Activated CD4-positive, CD25-positive, alpha-beta regulatory T cell treated with anti-CD3 and anti-CD28 coated beads, Interleukin-2, amount 50 U/mL, for 24 hours (primary cell): ENCODE measurements at regions not wholly inside any gene's neighbourhood (a gene's known extent, or its start where the extent isn't known, plus 50 kb on each side); places are given as distances from the start of the nearest gene placed in this dataset.

Experiments used
- ATAC-seq, 2 donors: fragments of 150-1000 bp; cut with Tn5 transposase; one replicate each; pipeline ENCODE4 v1.10.0; 2021; ENCODE audit warnings: mild to moderate bottlenecking in 1 of 2, moderate library complexity in 1 of 2

DNA sequence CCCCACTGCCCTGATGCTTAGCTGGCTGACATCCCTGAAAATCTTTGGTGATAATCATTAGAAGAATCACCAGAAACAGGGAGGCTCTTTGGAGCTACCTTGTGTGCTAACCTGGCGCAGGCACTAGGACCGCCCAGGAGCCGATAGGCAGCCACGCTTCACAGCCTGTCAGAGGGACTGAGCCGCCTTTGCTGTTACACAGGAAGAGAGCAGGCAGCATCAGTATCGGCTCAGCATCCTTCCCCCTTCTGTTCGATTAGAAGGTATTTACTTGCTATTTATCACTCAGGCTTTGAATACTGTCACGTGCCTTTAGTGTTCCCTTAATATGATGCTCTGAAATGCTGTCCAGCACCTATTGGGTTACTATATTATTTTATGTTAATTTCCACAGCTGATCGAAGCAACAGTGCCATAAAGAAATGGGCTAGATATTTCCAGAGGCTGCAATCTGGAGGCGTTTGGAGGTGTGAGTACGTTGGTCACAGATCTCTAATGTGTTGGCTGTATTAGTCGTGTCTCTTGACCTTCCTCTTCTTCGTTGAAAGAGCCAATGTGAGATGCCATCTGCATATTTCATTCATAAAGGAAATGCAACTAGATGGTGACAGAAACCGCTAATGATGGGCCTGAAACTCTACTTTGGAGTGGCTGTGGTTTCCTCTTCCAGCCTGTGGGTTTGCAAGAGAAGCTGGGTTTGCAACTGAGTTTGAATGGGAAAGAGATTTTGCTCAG lies 110.4 kb upstream of the RAB27B start:
- ATAC-seq = peak; percentile 56

DNA sequence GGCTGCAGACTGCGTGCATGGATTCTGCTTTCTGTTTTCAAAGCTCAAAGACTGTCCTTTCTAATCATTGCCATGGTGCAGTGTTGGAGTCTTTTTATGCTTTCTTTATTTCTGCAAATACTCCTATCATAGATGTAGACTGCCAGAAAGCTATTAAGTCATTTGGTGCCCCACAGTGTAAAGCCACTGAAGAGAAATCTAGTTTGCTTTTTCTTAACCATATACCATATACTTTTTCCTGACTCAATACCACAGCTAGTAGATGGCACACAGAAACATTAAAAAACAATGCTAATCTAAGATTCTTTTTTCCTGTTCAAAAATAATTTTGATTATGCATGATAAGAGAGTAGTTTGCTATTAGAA lies 109.9 kb upstream of the RAB27B start:
- no peak for ATAC-seq

DNA sequence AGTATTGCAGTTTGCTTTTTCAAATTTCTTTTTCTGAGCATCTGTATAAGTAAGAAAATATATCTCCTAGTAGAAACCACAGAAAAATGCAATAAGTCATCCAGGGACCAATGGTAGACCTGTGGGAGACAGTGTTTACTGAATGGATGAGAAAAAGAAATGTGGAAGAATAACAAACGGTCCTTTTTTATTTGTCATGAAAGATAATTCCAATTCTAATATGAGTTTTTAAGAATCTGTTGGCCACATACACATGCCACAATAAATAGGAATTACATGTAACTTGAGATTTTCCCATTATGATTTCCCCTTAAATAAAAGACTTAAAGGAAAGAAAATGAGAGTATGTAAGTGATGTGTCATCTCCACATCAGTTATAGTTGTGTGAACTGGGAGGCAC lies 107.7 kb upstream of the RAB27B start:
- no peak for ATAC-seq

DNA sequence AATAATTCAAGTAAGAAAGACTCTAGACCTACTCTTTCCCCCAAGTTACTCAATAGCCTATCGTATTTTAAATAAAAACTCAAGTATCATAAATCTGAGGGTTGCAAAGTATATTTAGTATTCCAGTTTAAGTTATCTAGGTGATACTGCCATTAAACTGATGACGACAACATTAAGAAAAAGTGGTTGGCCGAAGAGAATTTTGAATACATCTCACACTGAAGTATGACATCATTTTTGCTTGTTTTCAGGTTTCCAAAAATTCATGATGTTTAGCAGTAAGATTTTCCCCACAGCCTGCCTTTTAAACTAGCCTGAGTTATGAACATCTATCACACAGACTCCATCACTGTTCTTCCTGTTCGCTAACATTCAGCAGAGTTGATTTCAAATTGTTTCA lies 102.1 kb upstream of the RAB27B start:
- no peak for ATAC-seq

DNA sequence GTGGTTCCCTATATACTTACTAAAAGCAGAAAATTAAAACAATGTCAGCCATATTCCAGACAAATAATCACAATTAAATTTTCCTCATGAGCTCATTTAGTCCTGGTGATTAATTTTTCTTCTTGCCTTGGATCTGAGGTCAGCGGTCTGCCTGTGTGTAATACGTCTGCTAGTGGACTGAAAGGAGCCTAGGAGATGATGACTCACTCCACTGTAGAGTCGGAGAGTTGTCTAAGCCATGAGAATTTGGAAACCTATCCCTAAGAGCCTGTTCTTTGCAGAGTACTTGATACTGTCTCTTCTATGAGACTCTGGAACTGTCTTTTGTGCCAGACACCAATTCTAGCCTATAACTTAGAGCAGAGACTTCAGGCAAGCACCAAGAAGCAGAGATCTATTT lies 94.2 kb upstream of the RAB27B start:
- ATAC-seq = no peak

DNA sequence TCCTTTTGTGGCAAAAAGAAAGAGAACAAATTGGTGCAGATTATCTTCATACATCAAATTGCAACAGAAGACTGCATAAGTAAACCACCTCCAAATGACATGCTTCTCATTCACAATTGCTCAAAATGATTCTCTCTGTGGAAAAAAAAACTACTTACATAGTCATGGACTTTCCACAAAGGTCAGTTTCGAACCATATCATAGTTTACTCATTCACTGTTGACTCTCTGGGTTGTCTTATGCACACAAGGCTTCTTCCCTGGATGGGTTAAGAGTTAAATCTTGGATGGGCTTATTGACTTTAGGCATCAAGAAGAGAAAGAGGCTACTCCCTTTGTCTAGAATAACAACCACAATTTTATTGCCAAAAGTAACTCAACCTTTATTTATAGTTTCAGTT lies 91.3 kb upstream of the RAB27B start:
- ATAC-seq = no peak

DNA sequence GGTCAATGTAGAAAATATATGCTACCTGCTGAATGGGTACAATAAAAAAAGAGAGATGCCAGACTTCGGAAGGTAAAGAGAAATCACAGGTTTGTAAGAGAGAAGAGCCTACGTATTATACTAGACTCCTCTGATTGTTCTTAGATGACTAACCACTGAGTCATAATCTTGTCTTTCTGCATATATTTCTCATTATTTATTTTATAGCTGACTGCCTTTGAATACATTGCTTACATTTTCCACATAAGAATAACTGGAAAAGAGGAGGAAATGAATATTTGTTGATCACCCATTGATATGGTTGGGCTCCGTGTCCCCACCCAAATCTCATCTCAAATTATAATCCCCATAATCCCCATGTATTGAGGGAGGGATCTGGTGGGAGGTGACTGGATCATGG lies 90.3 kb upstream of the RAB27B start:
- no peak for ATAC-seq

DNA sequence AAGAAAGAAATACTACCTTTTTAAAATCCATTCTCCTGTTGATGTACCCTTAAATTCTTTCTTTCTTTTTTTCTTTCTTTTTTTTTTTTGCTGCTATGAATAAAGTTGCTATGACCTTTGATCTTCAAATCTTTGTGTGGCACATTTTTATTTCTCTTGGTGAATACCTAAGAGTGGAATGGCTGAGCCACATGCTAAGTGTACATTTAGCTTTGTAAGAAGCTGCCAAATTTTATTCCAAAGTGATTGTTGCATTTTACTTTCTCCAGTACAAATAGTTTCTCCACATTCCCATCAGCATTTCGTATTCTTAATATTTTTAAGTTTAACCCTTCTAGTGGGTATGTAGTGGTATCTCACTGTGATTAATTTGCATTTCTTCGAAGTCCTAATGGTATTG lies 88.8 kb upstream of the RAB27B start:
- no peak for ATAC-seq

DNA sequence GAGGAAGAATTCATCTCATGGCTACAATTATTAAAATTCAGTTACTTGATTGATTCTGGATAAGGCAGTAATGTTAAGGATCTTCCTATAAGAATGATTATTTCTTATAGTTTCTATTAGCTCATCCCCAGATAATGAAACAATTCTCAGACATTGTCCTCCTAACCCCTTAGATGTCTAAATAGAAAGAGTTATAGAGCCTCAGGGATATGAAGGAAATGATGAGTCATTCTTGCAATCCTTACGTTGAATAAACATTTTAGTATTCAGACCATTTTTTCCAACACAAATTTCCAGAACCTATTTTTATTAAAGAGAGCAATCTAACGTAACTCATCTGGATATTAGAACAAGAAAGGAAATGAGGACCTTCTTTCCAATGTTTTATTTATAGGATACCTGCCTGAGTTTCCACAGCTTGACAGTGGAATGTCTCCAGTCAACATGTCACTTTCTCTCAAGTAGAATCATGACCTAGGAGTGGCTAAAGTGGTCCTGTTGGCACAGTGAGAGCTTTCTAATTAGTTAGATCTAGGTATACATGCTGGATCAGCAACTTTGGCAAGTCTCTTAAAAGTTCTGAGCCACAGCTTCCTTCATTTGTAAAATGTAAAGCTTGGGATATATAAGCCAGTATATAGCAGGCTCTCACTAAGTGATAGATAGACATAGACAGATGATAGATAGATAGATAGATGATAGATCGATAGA lies 88.0 kb upstream of the RAB27B start:
- ATAC-seq = no peak

DNA sequence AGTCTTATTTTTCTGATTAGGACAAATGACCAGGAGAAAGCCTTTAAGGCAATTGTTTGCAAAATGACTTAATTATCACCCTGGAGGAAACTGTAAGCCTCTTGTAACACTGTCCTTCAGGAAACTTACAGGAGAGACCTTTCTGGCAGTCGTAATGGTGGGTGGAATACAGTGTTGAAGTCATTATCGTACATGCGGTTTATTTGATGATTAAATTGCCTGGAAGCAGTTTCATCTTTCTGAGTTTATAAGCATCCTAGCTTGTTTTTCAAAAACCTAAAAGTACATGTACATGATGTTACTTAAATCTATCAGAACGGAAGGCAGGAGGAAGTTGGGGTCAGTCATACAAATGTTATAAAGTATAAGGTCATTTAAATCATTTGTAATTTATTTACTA lies 86.2 kb upstream of the RAB27B start:
- no peak for ATAC-seq

DNA sequence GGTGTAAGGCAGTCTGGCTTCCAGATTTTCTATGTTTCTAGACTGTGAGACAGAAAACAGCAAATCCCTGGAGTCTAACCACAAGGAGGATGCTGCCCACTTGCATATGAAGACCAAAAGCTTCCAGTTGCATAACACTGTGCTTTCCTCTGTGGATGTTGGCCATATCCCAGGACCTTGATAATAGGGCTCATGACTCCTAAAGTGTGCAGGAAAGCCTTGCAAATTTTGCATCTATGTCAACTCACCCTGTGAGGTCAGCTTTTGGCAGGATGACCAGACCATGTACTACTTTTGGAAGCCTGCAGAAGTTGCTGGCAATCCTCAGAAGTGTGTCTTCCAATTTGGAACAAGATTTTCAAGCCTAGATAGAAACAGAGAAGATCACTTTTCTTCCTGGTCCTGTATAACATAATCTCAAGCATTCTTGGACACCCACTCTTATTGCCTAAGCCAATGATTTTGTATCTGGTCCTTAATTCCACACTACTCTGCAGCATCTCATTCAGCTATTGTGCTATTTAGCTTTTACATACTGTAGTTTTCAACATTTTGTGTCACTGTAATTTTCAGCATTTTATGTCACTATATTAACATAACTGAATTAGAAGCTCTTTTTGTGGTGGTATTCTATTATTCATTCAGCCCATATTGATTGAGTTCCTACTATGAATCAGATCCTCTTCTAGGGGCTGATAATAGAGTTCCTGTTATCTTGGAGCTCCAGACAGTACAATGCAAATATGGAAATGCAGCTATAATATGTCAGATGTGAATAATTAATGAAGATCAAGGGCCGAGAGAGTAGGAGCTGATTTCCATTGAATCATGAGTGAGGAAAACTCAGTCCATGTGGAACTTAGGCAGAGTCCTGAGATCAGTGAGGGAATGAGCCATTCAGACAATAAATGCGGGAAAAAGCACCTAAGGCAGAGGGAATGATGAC lies 85.3 kb upstream of the RAB27B start:
- no peak for ATAC-seq

DNA sequence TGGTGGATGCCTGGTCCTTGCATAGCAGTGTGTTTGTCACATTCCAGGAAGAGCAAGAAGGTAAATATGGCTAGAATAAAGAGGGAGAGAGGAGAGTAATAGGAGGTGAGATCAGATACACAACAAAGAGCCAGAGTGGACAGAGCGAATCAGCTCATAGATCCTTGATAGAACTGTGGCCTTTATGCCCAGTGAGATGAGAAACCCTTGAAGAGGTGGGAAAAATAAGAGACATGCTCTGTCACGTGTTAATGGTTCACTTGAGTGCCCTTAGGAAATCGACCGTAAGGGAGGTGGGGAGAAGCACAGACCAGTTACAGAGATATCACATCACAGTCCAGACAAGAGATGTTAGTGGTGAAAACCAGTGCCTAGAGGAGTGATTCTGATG lies 84.7 kb upstream of the RAB27B start:
- no peak for ATAC-seq

DNA sequence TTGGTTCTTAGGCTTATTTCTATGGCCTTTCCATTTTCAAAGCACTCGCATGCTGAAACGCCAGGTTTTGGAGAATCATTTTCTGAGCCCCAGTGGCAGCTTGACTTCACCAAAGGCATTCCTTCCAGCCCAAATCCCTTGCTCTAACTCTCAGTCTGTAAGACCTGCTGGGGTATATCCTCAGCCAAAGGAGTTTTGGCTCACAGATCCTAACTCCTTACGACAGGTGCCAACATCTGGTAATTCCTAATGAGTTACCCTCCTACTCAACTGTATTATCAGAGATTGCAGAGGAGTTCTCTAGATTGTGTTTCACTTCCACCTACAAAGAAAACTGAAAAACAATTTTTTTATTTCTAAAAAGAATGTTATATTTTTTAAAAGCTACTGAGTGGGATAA lies 79.0 kb upstream of the RAB27B start:
- ATAC-seq = no peak

DNA sequence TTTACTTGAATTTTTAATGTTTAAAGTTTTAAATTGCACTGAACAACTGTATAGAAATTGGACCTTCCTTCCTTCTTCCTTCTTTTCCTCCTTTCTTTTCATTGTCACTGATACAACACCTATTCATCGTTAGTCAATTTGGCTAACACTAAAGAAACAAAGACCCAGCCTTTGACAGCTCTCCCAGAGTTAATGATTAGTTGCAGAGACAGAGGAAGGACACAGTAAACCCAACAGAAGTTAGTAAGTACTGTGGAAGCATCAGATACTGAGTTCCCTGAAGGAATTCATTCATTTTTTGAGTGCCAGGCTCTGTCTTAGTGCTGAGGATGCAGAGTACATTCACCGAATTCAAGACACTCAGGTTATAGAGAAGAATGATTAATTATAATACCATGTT lies 77.9 kb upstream of the RAB27B start:
- ATAC-seq = no peak

DNA sequence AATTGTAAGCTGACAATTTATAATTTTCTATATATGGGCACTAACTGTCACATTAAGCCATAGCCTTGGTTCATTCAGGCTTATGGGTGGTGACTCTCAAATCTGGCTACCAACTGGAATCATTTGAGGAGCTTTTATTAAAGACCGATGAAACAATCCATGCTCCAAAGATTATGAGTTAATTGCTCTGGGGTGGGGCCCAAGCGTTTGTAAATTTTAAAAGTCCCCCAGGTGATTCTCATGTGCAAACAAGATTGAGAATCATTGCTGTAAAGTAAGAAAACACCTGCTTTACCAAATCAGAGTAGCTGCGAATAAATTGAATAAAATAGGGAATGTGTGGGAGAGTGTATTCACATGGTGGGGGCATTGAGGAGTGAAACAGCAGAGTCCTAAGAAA lies 76.1 kb upstream of the RAB27B start:
- no peak for ATAC-seq

DNA sequence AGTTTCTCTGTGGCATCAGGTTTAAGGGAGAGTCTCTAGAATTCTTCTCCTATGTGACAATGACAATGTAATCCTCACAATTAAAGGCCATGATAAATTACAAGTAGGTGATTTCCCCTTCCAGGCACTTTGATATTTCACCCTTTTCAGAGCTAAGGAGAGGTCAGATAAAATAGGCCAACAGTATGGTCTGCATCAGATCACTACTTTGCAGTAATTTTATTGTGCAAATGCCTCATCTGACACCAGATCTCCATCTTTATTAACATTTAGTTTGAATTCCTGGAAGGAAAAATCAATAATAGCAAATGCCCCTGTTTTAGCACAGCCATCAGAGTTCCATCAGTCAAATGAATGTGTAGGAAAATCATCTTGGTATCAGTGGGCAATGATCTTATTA lies 72.8 kb upstream of the RAB27B start:
- ATAC-seq = no peak

DNA sequence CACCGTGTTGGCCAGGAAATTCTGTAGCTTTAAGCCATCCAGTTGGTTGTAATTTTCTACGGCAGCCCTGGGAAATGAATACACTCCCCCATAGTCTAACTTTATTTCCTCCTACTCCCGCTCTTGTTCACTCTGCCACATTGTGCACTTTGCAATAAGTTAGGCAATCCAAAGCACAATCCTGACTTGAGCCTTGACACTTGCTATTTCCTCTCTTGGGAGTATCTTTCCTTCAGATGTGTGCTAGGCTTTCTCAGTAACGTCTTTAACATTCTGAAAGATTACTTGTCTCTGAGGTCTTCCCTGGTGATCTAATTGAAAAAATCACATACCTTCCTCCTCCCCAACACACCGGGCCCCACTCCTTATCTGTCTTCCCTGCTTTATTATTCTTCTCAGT lies 65.9 kb upstream of the RAB27B start:
- ATAC-seq = no peak

DNA sequence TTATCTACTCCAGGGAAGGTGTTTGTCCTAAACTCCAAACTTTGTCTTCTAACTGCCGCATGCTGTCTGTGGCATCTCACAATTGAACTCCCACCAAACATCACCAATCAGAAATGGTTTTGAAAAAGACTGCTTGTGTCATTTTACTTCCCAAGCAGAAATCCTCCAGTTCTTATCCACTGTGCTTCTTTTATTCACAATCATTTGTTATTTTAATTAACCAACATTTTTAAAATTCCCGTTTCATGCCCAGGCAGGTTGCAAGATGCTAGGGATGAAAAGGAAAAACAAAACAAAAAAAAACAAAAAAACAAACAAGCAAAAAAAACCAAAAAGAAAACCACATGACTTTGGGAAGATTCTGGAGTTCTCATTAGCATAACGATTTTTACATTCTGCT lies 63.5 kb upstream of the RAB27B start:
- ATAC-seq = no peak

DNA sequence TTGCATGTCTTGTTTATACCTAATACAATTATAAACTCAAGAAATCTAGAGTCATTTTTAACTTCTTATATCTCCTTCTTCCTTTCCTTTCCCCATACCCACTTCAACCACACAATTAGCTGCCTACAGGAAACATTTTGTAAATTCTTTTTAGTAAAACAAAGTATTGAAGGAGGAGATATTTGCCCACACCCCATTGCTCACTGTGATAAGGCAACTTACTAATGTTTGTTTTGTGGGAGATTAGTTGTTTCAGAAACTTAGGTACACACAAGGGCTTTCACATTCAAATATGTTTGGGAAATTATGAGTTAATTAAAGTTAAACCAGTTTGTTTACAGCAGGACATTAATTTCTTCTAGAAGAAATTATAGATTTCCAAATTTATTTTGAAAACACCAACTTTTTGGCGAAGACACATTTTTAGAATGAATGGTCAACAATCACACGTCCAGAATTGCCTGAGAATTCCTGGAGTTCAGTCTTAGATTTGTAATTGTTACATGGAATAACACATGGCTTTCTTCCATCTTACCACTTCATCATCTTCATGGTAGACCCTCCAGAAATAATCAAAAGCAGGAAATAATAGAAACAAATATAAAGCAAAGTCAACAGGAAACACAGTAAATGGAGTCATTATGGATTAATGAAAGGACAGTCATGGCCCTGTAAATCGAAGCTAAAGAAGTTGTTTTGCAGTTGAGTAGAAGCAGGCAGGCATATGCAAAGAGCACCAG lies 62.5 kb upstream of the RAB27B start:
- ATAC-seq = no peak

DNA sequence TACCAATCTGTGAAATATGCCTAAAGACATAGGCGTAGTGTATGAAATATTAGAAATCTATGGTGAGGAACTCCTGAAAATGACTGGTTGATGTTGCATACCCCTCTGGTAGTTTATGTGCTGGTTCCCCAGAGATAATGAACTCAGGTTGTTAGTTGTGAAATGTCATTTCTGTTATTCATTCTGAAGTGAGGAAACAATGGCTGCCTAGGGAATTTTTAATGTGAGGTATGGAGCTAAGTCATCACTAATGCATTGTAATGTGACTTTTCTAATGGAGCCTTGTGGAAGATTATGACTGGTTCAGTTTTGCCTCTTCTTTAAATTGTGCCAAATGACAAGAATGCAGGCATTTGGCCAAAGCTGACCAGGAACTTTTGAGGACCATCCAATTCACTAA lies 61.6 kb upstream of the RAB27B start:
- no peak for ATAC-seq

DNA sequence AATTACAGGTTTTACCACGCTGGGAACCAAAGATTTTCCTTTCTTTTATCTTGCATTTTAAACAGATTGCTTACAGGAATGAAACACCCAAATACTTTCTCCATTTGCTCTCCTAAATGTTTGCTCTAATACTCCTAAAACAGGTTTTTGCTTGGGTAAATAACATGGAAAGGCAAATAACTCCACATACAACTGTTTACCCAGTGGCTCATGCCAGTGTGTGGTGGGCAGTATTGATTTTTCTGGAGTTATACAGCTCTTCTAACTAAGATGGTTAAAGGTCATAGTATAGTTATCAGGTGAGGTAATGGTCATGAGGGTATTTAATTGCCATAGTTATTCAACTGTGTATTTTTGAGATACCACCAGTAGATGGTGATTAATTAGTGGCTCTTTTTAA lies 61.2 kb upstream of the RAB27B start:
- no peak for ATAC-seq

DNA sequence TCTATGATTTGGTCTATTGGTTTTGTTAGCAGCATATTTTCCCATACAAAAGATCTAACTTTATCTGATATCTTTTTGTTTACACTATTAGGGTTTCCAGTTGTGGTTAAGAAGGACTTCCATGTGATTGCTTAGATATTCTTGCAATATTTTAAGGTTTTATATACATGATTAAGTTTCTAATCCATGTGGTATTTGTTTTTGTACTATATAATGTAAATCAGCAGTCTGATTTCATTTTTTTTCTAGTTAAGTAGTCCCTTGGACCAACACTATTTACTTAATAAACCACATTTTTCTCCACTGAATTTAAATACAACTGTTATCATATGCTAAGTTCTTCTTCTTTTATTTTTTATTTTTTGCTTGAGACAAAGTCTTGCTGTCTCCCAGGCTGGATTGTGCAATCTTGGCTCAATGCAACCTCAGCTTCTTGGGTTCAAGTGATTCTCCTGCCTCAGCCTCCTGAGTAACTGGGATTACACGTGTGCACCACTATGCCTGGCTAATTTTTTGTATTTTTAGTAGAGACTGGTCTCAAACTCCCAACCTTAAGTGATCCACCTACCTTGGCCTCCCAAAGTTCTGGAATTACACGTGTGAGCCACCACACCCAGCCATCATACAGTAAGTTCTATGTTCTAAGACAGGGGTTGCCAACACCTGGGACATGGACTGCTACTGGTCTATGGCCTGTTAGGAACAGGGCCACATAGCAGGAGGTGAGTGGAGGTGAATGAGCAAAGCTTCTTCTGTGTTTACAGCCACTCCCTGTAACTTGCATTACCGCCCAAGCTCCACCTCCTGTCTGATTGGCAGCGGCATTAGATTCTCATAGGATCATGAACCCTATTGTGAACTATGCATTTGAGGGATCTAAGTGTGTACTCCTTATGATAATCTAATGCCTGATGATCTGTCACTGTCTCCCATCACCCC lies 58.5 kb upstream of the RAB27B start:
- no peak for ATAC-seq
